ENCODE measurements at regions not wholly inside any gene's neighbourhood (a gene's known extent, or its start where the extent isn't known, plus 50 kb on each side); places are given as distances from the start of the nearest gene placed in this dataset.

- TF ChIP-seq CTCF (IDR thresholded peaks at IDR 0.05; ENCODE audit: low read depth, low read length), result no peak
- no peak for TF ChIP-seq EZH2phosphoT487 (IDR thresholded peaks at IDR 0.05; ENCODE audit: low read depth)
Measured at GRCh38 chr10:130261306-130261705, 125.1 kb downstream of the GLRX3 start.

Data from OCI-LY3 (cell line).